ENCODE measurements at regions not wholly inside any gene's neighbourhood (a gene's known extent, or its start where the extent isn't known, plus 50 kb on each side); places are given as distances from the start of the nearest gene placed in this dataset.
"Not testable (repeated sequence)": the region's sequence is repeated elsewhere in the genome, so short reads cannot be mapped to it uniquely, and the experiment has no call there.

DNA sequence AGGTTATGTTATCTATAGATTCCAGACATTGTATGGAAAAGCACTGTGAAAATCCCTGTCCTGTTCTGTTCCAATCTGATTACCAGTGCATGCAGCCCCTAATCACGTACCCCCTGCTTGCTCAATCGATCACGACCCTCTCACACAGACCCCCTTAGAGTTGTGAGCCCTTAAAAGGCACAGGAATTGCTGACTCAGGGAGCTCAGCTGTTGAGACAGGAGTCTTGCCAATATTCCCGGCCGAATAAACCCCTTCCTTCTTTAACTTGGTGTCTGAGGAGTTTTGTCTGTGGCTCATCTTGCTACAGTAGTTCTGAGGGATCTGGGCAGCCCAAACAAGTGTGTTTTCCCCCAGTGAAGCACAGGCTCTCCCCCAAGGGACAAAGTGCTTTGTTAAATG is 596.3 kb upstream of the EPHA5 start:
- TF ChIP-seq, protein P1, sequence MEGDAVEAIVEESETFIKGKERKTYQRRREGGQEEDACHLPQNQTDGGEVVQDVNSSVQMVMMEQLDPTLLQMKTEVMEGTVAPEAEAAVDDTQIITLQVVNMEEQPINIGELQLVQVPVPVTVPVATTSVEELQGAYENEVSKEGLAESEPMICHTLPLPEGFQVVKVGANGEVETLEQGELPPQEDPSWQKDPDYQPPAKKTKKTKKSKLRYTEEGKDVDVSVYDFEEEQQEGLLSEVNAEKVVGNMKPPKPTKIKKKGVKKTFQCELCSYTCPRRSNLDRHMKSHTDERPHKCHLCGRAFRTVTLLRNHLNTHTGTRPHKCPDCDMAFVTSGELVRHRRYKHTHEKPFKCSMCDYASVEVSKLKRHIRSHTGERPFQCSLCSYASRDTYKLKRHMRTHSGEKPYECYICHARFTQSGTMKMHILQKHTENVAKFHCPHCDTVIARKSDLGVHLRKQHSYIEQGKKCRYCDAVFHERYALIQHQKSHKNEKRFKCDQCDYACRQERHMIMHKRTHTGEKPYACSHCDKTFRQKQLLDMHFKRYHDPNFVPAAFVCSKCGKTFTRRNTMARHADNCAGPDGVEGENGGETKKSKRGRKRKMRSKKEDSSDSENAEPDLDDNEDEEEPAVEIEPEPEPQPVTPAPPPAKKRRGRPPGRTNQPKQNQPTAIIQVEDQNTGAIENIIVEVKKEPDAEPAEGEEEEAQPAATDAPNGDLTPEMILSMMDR (conservative IDR thresholded peaks at IDR 0.05; ENCODE audit: low read length): not testable (repeated sequence)
- TF ChIP-seq EZH2phosphoT487 (IDR thresholded peaks at IDR 0.05; ENCODE audit: borderline replicate concordance): not testable (repeated sequence)
